ENCODE measurements at regions not wholly inside any gene's neighbourhood (a gene's known extent, or its start where the extent isn't known, plus 50 kb on each side); places are given as distances from the start of the nearest gene placed in this dataset.

DNA sequence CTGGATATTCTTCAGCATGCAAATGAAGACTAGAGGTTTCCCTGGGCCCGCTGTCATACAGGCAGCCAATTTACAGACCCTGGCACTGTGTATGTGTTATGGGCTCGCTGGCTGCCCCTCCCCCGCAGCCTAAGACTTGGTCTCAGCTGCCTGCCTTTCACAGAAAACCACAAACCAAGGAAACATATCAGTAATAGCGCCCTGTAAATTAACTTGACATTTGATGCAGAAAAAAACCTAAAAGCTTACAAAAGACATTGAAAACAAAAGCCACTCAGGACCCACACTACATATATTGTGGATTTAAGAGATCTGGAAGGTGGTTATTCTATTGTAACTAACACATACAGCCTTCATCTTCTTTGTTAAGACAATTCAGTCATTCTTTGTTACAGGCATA is 287.0 kb upstream of the TMEM161B start:
- Histone ChIP-seq H3K4me1 (no peaks in the 10 kb centered on the region), H3K9me3 (no peaks in the 10 kb centered on the region), H3K4me3 (no peak overlapping the region), H3K27me3 (no peaks in the 10 kb centered on the region), H3K36me3 (no peaks in the 10 kb centered on the region), H3K27ac (no peak overlapping the region)
- ATAC-seq = no peak
- intact Hi-C loops (cut with DNase I) = no loop called here
- 24 to 40% (median 29%) methylated on average over 4 of the region's 4 CpGs for WGBS, 4 donors
- DNase-seq = no peak
- TF ChIP-seq POLR2A (IDR thresholded peaks at IDR 0.05) = no peak

DNA sequence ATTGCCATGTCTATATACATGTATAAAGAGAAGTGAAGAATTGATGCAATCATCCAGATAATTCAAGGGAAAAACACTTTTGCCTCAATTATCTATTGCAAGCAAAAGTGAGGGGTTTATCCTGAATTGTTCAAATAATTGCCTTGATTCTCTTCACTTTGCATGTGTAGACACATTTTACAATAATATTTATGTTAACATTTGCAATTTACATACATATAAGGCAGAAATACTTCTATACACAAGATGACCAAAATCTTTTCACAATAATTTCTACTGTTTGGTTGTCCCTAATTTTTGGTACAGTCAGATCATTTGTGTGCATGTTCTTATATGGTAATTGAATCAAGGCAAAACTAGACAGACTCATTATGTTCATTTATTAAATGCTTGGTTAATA is 285.3 kb upstream of the TMEM161B start:
- H3K4me3 ChIP-seq = no peak overlapping the region

DNA sequence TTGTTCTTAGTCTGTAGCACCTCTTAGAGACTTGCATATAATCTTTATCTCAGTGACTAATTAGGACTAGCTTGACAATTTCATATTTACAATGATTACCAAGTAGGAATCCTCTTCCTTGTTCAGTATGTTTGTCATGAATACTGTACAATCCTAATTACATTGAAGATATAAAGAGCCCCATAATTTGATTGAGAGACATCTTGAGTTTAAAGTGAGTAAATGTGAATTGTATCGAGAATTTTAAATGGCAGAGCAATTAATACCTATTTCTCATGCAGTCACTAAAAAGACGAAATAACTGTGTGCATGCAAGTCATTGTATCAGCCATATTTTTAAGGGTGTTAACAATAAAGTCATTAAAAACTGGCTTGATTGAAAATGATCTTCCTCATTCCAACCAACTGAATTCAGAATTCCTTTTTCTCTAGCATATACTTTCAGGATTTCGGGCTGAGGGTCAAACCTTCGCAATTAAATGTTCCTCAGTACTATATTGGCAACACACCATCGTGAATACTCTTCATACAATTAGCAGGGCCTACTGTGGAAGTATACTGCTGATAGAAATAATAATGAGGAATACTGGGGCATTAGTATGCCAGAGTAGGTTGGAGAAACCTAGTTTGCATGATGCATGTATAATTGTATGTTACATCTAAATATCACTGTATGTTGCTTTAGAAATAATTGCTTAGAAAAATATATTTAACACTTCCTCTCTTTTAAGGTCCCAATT is 284.7 kb upstream of the TMEM161B start:
- 84 to 90% (median 88%) methylated on average over 5 of the region's 5 CpGs for WGBS, 4 donors
- no peak for ATAC-seq
- no peak for TF ChIP-seq POLR2A (IDR thresholded peaks at IDR 0.05)
- TF ChIP-seq, protein P1, sequence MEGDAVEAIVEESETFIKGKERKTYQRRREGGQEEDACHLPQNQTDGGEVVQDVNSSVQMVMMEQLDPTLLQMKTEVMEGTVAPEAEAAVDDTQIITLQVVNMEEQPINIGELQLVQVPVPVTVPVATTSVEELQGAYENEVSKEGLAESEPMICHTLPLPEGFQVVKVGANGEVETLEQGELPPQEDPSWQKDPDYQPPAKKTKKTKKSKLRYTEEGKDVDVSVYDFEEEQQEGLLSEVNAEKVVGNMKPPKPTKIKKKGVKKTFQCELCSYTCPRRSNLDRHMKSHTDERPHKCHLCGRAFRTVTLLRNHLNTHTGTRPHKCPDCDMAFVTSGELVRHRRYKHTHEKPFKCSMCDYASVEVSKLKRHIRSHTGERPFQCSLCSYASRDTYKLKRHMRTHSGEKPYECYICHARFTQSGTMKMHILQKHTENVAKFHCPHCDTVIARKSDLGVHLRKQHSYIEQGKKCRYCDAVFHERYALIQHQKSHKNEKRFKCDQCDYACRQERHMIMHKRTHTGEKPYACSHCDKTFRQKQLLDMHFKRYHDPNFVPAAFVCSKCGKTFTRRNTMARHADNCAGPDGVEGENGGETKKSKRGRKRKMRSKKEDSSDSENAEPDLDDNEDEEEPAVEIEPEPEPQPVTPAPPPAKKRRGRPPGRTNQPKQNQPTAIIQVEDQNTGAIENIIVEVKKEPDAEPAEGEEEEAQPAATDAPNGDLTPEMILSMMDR (IDR thresholded peaks at IDR 0.05) = no peak

More for the DNA sequence above, 285.3 kb upstream of the TMEM161B start:
- Histone ChIP-seq H3K27me3 (no peaks in the 10 kb centered on the region), H3K27ac (no peak overlapping the region), H3K36me3 (no peaks in the 10 kb centered on the region), H3K9me3 (no peaks in the 10 kb centered on the region), H3K4me1 (no peaks in the 10 kb centered on the region)
- intact Hi-C loops (cut with DNase I) = no loop called here
- DNase-seq (no peak), ATAC-seq (no peak)
- no peak for TF ChIP-seq POLR2A (IDR thresholded peaks at IDR 0.05)
- TF ChIP-seq, protein P1 (IDR thresholded peaks at IDR 0.05) = no peak

DNA sequence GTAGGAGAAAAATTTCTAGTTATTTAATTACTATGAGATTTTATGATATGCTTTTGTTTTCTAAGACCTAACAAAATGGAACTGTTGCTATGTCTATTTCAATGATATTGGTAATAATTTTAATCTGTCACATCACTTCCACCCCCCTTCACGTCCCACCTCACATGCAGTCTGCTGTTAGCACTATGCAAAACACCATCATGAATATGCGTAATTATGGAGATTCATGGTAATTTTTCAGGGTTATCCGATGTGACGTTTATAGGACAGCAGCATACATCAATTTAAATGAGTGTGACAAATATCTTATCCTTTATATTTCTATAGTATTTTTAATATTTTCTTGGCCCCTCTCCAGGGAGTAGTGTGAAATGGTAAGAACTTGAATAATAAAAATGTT is 283.8 kb upstream of the TMEM161B start:
- 69 to 81% (median 73%) methylated on average over 4 of the region's 4 CpGs for WGBS, 4 donors

More for the DNA sequence above, 284.7 kb upstream of the TMEM161B start:
- H3K27me3 ChIP-seq = no peaks in the 10 kb centered on the region
- no peaks in the 10 kb centered on the region for H3K9me3 ChIP-seq
- H3K36me3 ChIP-seq = no peaks in the 10 kb centered on the region
- DNase-seq = no peak
- intact Hi-C loops (cut with DNase I) = no loop called here
- no peak overlapping the region for H3K27ac ChIP-seq
- no peaks in the 10 kb centered on the region for H3K4me1 ChIP-seq
- no peak overlapping the region for H3K4me3 ChIP-seq

More for the DNA sequence above, 283.8 kb upstream of the TMEM161B start:
- Histone ChIP-seq H3K36me3 (no peaks in the 10 kb centered on the region), H3K4me3 (no peak overlapping the region), H3K4me1 (no peaks in the 10 kb centered on the region), H3K27me3 (no peaks in the 10 kb centered on the region), H3K9me3 (no peaks in the 10 kb centered on the region), H3K27ac (no peak overlapping the region)
- intact Hi-C loops (cut with DNase I) = no loop called here
- TF ChIP-seq, protein P1 (IDR thresholded peaks at IDR 0.05) = no peak
- no peak for TF ChIP-seq POLR2A (IDR thresholded peaks at IDR 0.05)
- DNase-seq = no peak
- no peak for ATAC-seq
